Activated T-cell treated with anti-CD3 and anti-CD28 coated beads, Interleukin-2, amount 50 U/mL, for 4 hours (primary cell): ENCODE measurements at regions not wholly inside any gene's neighbourhood (a gene's known extent, or its start where the extent isn't known, plus 50 kb on each side); places are given as distances from the start of the nearest gene placed in this dataset.
"Not testable (repeated sequence)": the region's sequence is repeated elsewhere in the genome, so short reads cannot be mapped to it uniquely, and the experiment has no call there.

ENCODE experiments used
- ATAC-seq, 2 donors: fragments of 200-7000 bp; cut with Tn5 transposase; one replicate each; pipeline ENCODE4 v1.10.0; 2021
- DNase-seq: peaks from one replicate; pipeline ENCODE4 v3.0.0-alpha.2; 2020
- H3K27me3 Mint-ChIP-seq: one replicate; pipeline ENCODE4 v1.8.0; 2021; ENCODE audit warnings: low read depth, mixed read lengths
- H3K36me3 Mint-ChIP-seq: one replicate; pipeline ENCODE4 v1.8.0; 2022; ENCODE audit warnings: mixed read lengths; ENCODE audit not compliant: insufficient read depth
- H3K4me1 Mint-ChIP-seq: one replicate; pipeline ENCODE4 v1.8.0; 2021; ENCODE audit warnings: low read depth, mixed read lengths
- H3K4me3 Mint-ChIP-seq: one replicate; pipeline ENCODE4 v1.8.0; 2021; ENCODE audit warnings: mild to moderate bottlenecking, moderate library complexity, mixed read lengths
- H3K9me3 Mint-ChIP-seq: one replicate; pipeline ENCODE4 v1.8.0; 2021; ENCODE audit warnings: mixed read lengths

DNA sequence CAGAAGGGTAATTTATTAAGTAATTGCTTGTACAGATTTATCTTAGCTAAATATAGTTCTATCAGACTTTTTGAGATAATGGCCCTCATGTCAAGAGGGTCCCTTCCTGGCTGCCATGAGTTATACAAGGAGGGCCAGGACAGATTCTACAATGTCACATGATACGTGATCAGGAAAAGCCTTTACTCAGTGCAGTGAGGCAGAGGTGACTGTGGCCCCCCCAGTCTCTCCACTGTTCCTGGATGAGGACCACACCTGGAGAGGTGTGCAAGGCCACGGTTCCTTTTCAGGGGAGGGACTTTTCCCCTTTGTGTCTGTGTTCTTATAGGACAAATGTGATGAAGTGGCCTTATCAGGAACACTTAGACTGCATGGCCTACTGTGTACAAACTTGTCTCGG lies 54.3 kb upstream of the LRCH1 start:
- no peak for ATAC-seq
- no peaks in the 10 kb centered on the region for H3K4me1 Mint-ChIP-seq
- no peak for DNase-seq
- no peak overlapping the region for H3K4me3 Mint-ChIP-seq
- no peaks in the 10 kb centered on the region for H3K36me3 Mint-ChIP-seq
- no peaks in the 10 kb centered on the region for H3K9me3 Mint-ChIP-seq
- no peaks in the 10 kb centered on the region for H3K27me3 Mint-ChIP-seq

DNA sequence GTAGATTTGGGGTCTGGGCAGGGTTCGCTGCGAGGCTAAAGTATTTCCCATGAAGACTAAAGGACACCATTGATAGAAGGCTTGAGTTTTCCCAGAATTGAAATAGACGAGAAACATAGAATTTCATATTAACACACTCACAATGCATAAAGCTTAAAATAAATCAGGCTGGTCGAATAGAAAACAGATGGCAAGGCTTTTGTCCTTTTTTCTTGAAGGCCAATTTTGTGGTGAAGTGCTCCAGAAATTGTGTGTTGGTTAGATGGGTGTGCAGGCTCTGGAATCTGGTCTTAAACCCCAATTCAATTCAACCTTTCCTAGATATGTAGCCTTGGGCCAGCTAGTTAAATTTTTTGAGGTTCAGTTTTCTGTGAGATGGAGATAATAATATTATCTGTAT lies 56.9 kb upstream of the LRCH1 start:
- H3K9me3 Mint-ChIP-seq: no peaks in the 10 kb centered on the region
- H3K36me3 Mint-ChIP-seq: no peaks in the 10 kb centered on the region
- H3K27me3 Mint-ChIP-seq: peaks cover 2% of the 10 kb centered on the region
- H3K4me3 Mint-ChIP-seq: no peak overlapping the region
- ATAC-seq (no peak), DNase-seq (no peak)
- no peaks in the 10 kb centered on the region for H3K4me1 Mint-ChIP-seq

DNA sequence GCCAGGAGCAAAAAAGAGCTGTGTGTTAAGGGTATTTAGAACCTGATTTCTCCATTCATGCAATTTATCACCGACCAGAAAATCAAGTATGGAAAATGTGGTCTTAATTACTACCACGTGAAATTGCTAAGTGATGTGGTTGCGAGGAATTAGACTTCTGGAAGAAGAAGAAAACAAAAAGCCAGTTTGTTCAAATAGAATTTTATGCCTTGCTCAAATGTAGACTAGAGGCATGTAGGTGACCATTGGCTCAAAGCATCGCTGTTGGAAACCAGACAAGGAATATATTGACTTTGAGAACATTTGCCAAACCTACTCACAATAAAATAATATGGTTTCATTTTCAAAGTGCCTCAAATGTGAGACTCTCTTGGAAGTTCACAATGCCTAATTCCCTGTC lies 57.3 kb upstream of the LRCH1 start:
- Mint-ChIP-seq H3K4me3 (no peak overlapping the region), H3K36me3 (no peaks in the 10 kb centered on the region), H3K4me1 (no peaks in the 10 kb centered on the region), H3K9me3 (no peaks in the 10 kb centered on the region), H3K27me3 (peaks cover 2% of the 10 kb centered on the region)
- DNase-seq (no peak), ATAC-seq (no peak)

DNA sequence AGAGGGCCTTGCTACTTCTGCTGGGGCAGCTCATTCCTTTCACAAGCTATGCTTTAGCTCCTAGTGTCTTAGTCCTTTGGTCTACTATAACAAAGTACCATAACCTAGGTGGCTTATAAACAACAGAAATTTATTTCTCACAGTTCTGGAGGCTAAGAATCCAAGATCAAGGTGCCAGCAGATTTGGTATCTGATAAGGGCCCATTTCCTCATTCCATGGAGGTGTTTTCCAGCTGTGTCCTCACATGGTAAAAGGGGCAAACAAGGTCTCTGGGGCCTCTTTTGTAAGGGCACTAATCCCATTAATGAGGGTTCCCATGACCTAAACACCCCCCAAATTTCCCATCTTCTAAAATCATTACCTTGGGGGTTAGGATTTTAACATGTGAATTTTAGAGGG lies 57.9 kb upstream of the LRCH1 start:
- Mint-ChIP-seq H3K36me3 (no peaks in the 10 kb centered on the region), H3K4me3 (no peak overlapping the region), H3K9me3 (no peaks in the 10 kb centered on the region), H3K4me1 (no peaks in the 10 kb centered on the region), H3K27me3 (peaks cover 2% of the 10 kb centered on the region)
- ATAC-seq (no peak), DNase-seq (no peak)

DNA sequence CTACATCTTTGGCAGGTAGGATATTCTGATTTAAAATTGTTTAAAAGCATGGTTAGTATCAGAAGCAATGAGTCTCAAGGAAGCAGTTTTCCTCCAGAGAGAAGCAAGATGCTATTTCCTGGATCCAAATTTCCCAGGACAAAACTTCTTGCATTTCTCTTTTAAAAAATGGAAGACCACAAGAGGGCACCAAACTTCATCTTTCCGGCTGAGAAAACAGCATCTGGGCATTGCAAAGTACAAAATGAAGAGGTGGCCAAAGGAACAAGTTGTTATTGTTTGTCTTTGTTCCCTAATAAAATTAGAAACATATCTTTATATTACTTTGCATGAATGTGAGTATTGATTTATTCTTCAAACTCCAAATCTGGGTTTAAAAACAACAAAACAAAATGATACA lies 60.0 kb upstream of the LRCH1 start:
- H3K4me1 Mint-ChIP-seq: no peaks in the 10 kb centered on the region
- no peak for DNase-seq
- no peaks in the 10 kb centered on the region for H3K9me3 Mint-ChIP-seq
- H3K36me3 Mint-ChIP-seq: no peaks in the 10 kb centered on the region
- H3K4me3 Mint-ChIP-seq: no peak overlapping the region
- ATAC-seq: no peak
- peaks cover 4% of the 10 kb centered on the region for H3K27me3 Mint-ChIP-seq

DNA sequence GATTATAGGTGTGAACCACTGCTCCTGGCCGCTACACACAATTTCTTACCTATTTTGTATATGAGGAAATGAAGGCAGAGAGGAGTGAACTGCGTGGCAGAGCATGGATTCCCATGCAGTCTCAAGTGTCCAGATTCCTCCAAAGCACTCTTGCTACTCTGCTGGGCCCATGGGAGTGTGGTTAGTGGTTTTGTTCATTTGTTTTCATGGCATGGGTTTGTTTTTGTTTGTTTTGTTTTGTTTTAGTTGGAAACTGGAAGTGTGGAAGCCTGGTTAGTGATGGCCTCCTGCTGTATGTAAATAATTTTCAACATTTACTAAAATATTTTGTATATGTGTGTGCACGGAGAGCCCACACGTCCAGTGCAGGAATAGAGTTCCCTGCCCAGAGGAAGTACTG lies 61.3 kb upstream of the LRCH1 start:
- H3K27me3 Mint-ChIP-seq: peaks cover 4% of the 10 kb centered on the region
- H3K4me1 Mint-ChIP-seq: no peaks in the 10 kb centered on the region
- no peaks in the 10 kb centered on the region for H3K9me3 Mint-ChIP-seq
- DNase-seq (no peak), ATAC-seq (no peak)
- H3K36me3 Mint-ChIP-seq: no peaks in the 10 kb centered on the region
- H3K4me3 Mint-ChIP-seq: no peak overlapping the region

DNA sequence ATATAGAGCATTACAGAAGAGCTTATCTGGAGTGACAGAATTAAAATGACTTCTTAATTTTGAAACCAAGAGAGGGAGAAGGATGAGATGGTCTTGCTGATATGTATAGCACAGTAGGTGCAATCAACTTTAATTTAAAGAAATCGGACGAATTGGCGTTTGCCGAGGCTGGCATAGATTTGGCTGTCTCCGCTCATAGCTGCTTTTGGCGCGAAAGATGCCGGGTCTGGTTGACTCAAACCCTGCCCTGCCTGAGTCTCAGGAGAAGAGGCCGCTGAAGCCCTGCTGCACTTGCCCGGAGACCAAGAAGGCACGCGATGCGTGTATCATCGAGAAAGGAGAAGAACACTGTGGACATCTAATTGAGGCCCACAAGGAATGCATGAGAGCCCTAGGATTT lies 62.3 kb upstream of the LRCH1 start:
- ATAC-seq, H3K9me3 Mint-ChIP-seq, H3K27me3 Mint-ChIP-seq, H3K4me1 Mint-ChIP-seq, DNase-seq, H3K4me3 Mint-ChIP-seq, H3K36me3 Mint-ChIP-seq: not testable (repeated sequence)

DNA sequence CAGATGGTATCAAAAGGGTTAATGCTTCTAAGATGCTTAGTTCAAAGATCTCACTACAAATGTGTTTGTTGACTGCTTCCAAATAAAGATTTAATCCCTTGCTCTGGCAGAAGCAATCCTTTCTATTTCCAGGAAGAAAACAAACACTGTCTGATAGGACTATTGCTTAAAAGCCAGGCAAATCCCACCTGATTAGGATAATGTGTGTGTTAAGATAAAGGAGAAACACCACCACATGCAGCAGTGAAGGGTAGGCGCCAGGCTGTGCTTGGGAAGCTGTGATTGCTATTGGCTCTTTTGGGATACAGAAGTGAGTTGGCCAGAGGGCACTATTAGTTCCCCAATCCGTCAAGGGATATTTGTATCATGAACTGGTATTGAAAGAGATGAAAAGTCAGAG lies 62.8 kb upstream of the LRCH1 start:
- H3K4me1 Mint-ChIP-seq: no peaks in the 10 kb centered on the region
- no peak overlapping the region for H3K4me3 Mint-ChIP-seq
- DNase-seq: no peak
- no peaks in the 10 kb centered on the region for H3K36me3 Mint-ChIP-seq
- no peak for ATAC-seq
- peaks cover 4% of the 10 kb centered on the region for H3K27me3 Mint-ChIP-seq
- H3K9me3 Mint-ChIP-seq: peaks cover 9% of the 10 kb centered on the region

DNA sequence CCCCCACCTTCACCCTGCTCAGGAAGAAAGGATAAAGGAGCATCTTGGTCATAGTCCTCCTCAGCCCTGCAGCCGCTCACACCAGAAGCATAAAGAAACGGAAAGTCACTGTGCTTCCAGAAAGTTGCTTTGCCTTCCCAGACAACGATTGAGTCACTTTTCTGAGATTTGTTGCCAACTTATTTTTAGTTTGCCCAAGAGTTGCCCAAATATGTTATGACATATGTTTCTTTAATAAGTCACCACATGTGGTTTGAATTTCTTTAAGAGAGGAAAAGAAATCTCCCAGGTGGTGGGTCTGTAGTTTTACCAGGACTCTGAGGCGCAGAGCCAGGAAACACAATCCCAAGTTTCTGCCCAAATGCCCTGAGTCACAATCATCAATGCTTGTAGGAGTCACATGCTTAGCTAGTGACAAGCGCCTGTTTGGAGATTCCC lies 63.4 kb upstream of the LRCH1 start:
- DNase-seq (no peak), ATAC-seq (no peak)
- no peaks in the 10 kb centered on the region for H3K36me3 Mint-ChIP-seq
- H3K9me3 Mint-ChIP-seq: peaks cover 14% of the 10 kb centered on the region
- H3K4me3 Mint-ChIP-seq: no peak overlapping the region
- H3K27me3 Mint-ChIP-seq: peaks cover 4% of the 10 kb centered on the region
- H3K4me1 Mint-ChIP-seq: no peaks in the 10 kb centered on the region

DNA sequence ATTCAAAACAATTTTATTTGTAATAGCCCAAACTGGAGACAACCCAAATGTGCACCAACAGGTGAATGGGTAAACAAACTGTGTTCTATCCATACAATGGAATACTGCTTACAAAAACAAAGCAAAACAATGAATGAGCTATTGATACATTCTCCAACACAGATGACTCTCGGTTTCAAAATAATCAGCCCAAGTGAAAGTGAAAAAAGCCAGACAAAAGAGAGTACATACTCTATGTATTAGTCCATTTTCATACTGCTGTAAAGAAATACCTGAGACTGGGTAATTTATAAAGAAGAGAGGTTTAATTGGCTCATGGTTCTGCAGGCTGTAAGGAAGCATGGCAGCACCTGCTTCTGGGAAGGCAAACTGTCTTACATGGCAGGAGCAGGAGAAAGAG lies 65.2 kb upstream of the LRCH1 start:
- no peak overlapping the region for H3K4me3 Mint-ChIP-seq
- peaks cover 2% of the 10 kb centered on the region for H3K27me3 Mint-ChIP-seq
- H3K36me3 Mint-ChIP-seq: no peaks in the 10 kb centered on the region
- peaks cover 17% of the 10 kb centered on the region for H3K9me3 Mint-ChIP-seq
- DNase-seq (no peak), ATAC-seq (no peak)
- no peaks in the 10 kb centered on the region for H3K4me1 Mint-ChIP-seq

DNA sequence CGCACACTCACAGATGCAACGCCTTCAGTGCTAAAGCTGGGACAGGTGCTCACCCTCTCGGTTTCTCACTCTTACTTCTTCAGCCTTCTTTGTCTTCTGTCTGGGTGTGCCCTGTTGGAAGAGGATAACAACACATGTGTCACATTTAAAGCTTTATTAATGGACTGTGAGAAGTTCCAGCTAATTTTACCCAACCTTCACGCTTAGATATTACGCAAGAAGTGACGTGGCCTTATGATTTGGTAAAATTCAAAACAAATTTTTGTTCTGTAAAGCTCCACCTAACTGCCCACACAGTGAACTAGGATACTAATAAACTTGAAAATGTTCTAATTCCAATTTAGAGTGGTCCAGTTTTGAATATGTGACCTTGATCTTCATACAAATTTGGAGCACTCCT lies 66.7 kb upstream of the LRCH1 start:
- Mint-ChIP-seq H3K9me3 (peaks cover 20% of the 10 kb centered on the region), H3K4me3 (no peak overlapping the region), H3K27me3 (peaks cover 5% of the 10 kb centered on the region), H3K4me1 (no peaks in the 10 kb centered on the region), H3K36me3 (no peaks in the 10 kb centered on the region)
- no peak for DNase-seq
- no peak for ATAC-seq

DNA sequence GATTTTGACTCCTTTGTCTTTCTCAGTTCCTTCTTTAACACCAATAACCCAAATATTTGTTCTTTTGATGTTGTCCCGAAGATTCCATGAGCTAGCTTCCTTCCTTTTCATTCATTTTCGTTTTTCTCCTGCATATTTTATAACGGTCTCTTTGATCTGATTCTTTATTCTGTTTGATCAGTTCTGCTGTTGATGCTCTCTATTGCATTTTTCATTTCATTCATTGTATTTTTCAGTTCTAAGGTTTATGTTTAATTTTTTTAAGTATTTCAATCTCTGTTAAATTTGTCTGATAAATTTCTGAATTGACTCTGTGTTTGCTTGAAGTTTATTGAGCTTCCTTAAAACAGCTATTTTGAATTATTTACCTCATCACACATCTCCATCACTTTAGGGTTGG lies 68.4 kb upstream of the LRCH1 start:
- H3K27me3 Mint-ChIP-seq: peaks cover 5% of the 10 kb centered on the region
- DNase-seq: no peak
- no peak overlapping the region for H3K4me3 Mint-ChIP-seq
- no peaks in the 10 kb centered on the region for H3K4me1 Mint-ChIP-seq
- H3K36me3 Mint-ChIP-seq: no peaks in the 10 kb centered on the region
- peaks cover 20% of the 10 kb centered on the region for H3K9me3 Mint-ChIP-seq
- no peak for ATAC-seq

DNA sequence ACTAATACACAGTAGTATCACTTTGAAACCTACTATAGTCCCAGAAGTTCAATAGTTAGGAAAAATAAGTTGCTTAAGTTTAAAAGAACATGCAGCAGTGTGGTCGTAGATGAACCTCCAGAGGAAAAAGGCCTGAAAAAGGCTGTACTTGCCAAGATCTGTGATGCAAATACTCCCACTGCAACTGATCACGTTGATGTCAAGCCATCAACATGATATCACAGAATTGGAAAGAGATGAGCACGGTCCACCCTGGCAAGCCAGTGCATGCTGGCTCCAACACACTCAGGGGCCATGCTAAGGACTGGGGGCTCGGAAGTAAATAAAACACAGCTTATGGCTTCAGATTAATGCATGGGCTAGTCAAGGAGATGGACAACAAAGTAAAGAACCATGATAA lies 71.8 kb upstream of the LRCH1 start:
- ATAC-seq (no peak), DNase-seq (no peak)
- Mint-ChIP-seq H3K4me1 (no peaks in the 10 kb centered on the region), H3K9me3 (peaks cover 17% of the 10 kb centered on the region), H3K27me3 (peaks cover 3% of the 10 kb centered on the region), H3K4me3 (no peak overlapping the region), H3K36me3 (no peaks in the 10 kb centered on the region)

DNA sequence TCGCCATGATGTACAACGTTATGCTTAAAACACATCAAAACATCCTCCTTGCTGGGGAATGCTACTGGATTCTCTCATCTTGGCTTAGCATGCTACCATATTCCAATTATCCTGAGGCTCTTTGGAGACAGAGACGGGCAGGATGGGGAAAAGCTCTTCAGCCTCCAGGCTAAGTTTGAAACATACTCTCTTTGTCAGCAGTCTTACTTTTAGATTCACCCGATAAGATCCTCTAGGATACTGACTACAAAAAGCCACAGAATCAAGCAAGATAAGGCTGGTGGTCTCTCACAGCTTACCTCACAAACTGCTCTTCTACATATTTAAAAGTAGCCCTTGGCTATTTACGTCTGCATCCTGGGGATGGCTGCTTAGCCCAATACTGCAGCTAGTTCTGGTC lies 72.8 kb upstream of the LRCH1 start:
- ATAC-seq (no peak), DNase-seq (no peak)
- peaks cover 10% of the 10 kb centered on the region for H3K9me3 Mint-ChIP-seq
- H3K36me3 Mint-ChIP-seq: no peaks in the 10 kb centered on the region
- H3K27me3 Mint-ChIP-seq: peaks cover 3% of the 10 kb centered on the region
- no peaks in the 10 kb centered on the region for H3K4me1 Mint-ChIP-seq
- H3K4me3 Mint-ChIP-seq: no peak overlapping the region

DNA sequence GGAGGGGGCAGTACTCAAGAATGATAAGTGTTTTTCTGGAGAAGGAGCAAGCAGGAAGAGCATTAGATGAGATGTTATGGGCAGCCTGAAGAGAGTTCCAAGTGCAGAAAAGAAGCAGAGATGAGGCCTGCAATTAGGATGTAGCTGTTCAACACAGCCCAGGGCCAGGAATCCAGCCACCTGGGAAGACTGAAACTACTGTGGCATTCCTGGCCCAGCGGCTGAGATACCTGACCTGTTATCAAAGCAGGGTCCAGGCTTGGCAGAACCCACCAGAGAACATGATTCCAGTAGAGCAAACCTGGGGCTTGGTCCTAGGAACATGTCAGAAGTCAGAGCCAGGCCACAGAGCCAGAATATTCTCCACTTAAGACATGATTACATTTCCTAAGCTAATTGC lies 73.3 kb upstream of the LRCH1 start:
- Mint-ChIP-seq H3K27me3 (peaks cover 3% of the 10 kb centered on the region), H3K9me3 (peaks cover 7% of the 10 kb centered on the region), H3K4me1 (no peaks in the 10 kb centered on the region), H3K36me3 (no peaks in the 10 kb centered on the region), H3K4me3 (no peak overlapping the region)
- DNase-seq (no peak), ATAC-seq (no peak)

DNA sequence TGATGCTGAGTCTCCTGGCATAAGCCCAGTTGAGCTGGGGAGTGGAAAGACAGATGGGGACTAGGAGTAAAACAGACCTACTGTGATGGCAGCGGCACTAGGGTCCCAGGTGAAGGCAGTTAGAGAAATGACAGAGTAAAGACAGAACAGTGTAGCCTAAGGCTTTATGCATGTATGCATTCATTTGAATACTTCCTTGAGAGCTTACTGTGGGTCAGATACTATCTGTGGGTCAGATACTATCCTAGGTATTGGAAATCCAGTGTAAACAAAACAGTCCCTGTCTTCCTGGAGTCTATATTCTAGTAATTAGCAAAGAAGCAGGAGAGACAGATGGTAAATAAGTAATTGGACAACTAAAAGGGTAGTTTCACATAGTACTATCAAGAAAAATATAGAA lies 73.7 kb upstream of the LRCH1 start:
- DNase-seq (no peak), ATAC-seq (no peak)
- Mint-ChIP-seq H3K27me3 (peaks cover 3% of the 10 kb centered on the region), H3K4me1 (no peaks in the 10 kb centered on the region), H3K36me3 (no peaks in the 10 kb centered on the region), H3K9me3 (peaks cover 3% of the 10 kb centered on the region), H3K4me3 (no peak overlapping the region)
